ENCODE measurements at regions not wholly inside any gene's neighbourhood (a gene's known extent, or its start where the extent isn't known, plus 50 kb on each side); places are given as distances from the start of the nearest gene placed in this dataset.

DNA sequence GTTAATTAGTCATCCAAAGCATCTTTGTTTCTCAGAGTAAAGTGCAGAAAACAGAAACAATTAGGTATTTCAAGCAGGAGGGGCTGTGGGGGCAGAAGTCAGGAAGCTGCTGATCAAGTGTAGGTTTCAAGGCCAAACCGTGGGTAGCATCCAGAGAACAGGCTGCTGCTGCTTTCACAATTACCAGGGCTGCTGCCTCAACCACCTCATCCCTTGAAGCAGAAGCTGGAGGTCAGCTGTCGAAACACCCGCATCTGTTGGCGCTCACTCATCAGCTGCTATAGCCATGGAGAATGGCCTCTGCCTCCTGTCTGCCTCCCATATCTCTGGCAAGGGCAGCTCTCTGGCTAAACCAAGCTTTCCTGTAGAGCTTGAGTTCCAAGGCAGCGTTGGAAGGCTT, 122.9 kb upstream of the OSMR start:
- Histone ChIP-seq H3K36me3 (no peaks in the 10 kb centered on the region), H3K4me3 (no peak overlapping the region), H3K27ac (no peak overlapping the region), H3K27me3 (no peaks in the 10 kb centered on the region), H3K4me1 (no peaks in the 10 kb centered on the region), H3K9me3 (no peaks in the 10 kb centered on the region)
- no peak for TF ChIP-seq CTCF (IDR thresholded peaks at IDR 0.05)
- no peak for TF ChIP-seq POLR2A (IDR thresholded peaks at IDR 0.05)
- intact Hi-C loops (cut with DNase I) = no loop called here
- ATAC-seq (no peak), DNase-seq (no peak)
- WGBS (ENCODE audit: insufficient coverage, low coverage, low lambda C conversion rate, missing lambda C conversion rate) = 50% methylated on average over 2 of the region's 5 CpGs

DNA sequence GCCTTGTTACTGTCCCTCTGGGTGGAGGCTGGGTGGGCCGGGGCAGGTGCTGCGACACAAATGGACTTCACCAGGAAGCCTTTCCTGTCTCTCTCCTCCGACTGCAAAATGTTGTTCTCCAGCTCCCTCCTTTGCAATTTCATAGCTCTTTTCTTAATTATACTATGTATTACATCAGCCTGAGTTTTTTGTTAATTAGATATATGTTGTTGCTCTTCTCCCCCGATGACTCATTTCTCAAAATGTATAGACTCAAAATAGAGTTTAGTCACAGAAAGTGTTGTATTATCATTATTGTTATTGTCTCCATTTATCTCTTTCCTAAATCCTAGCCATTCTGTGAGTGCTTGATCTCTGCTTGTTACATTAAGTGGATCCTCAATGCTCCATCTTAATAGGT, 122.4 kb upstream of the OSMR start:
- WGBS (ENCODE audit: insufficient coverage, low coverage, low lambda C conversion rate, missing lambda C conversion rate) = 57% methylated on average over 4 of the region's 4 CpGs

GRCh38 chr5:38724301-38725030, 121.3 kb upstream of the OSMR start:
- no peak overlapping the region for H3K4me3 ChIP-seq
- no peaks in the 10 kb centered on the region for H3K27me3 ChIP-seq
- no peak for DNase-seq
- 67% methylated on average over 2 of the region's 2 CpGs for WGBS (ENCODE audit: insufficient coverage, low coverage, low lambda C conversion rate, missing lambda C conversion rate)
- H3K27ac ChIP-seq = no peak overlapping the region
- intact Hi-C loops (cut with DNase I) = no loop called here
- no peak for TF ChIP-seq CTCF (IDR thresholded peaks at IDR 0.05)
- no peak for TF ChIP-seq POLR2A (IDR thresholded peaks at IDR 0.05)
- H3K36me3 ChIP-seq = no peaks in the 10 kb centered on the region
- H3K4me1 ChIP-seq = no peaks in the 10 kb centered on the region
- ATAC-seq = no peak
- H3K9me3 ChIP-seq = no peaks in the 10 kb centered on the region

More for the DNA sequence above, 122.4 kb upstream of the OSMR start:
- Histone ChIP-seq H3K36me3 (no peaks in the 10 kb centered on the region), H3K27ac (no peak overlapping the region), H3K27me3 (no peaks in the 10 kb centered on the region), H3K4me1 (no peaks in the 10 kb centered on the region), H3K9me3 (no peaks in the 10 kb centered on the region), H3K4me3 (no peak overlapping the region)
- TF ChIP-seq CTCF (IDR thresholded peaks at IDR 0.05) (no peak), POLR2A (IDR thresholded peaks at IDR 0.05) (no peak)
- no peak for DNase-seq
- intact Hi-C loops (cut with DNase I) = no loop called here
- ATAC-seq = no peak

GRCh38 chr5:38725371-38725865, 120.4 kb upstream of the OSMR start:
- intact Hi-C loops (cut with DNase I) = no loop called here
- peak; percentile 46 to 81 (median 50) for ATAC-seq

More at GRCh38 chr5:38725371-38725865, 120.4 kb upstream of the OSMR start:
- no peaks in the 10 kb centered on the region for H3K4me1 ChIP-seq
- no peaks in the 10 kb centered on the region for H3K27me3 ChIP-seq
- H3K4me3 ChIP-seq = no peak overlapping the region
- no peaks in the 10 kb centered on the region for H3K36me3 ChIP-seq
- 46% methylated on average over 5 of the region's 10 CpGs for WGBS (ENCODE audit: insufficient coverage, low coverage, low lambda C conversion rate, missing lambda C conversion rate)
- H3K27ac ChIP-seq = no peak overlapping the region
- no peaks in the 10 kb centered on the region for H3K9me3 ChIP-seq
- no peak for TF ChIP-seq CTCF (IDR thresholded peaks at IDR 0.05)
- no peak for TF ChIP-seq POLR2A (IDR thresholded peaks at IDR 0.05)
- DNase-seq = no peak

All from right lobe of liver (tissue), 6 donors.